SIG-M5 treated with dmso at 0.1 percent for 504 hours (cell line): ENCODE measurements at regions not wholly inside any gene's neighbourhood (a gene's known extent, or its start where the extent isn't known, plus 50 kb on each side); places are given as distances from the start of the nearest gene placed in this dataset.
A peak's percentile ranks its signal among the peaks of the same experiment; 100 is the strongest.
"Not testable (repeated sequence)": the region's sequence is repeated elsewhere in the genome, so short reads cannot be mapped to it uniquely, and the experiment has no call there.

Source experiments
- DNase-seq: peaks from one replicate; lab custom pipeline; 2025; ENCODE audit not compliant: unreplicated experiment; lab: John Stamatoyannopoulos, UW

DNA sequence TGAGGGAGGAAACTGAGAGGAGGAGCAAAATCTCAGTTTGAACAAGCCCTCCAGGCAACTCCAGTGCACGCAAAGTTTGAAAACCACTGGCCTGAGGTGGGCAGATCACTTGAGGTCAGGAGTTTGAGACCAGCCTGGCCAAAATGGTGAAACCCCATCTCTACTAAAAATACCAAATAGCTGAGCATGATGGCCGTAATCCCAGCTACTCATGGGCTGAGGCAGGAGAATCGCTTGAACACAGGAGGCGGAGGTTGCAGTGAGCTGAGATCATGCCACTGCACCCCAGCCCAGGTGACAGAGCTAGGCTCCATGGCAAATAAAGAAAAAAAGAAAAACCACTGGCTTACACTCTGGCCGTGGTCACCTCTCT lies 51.9 kb upstream of the SLC1A4 start:
- not testable (repeated sequence) for DNase-seq

DNA sequence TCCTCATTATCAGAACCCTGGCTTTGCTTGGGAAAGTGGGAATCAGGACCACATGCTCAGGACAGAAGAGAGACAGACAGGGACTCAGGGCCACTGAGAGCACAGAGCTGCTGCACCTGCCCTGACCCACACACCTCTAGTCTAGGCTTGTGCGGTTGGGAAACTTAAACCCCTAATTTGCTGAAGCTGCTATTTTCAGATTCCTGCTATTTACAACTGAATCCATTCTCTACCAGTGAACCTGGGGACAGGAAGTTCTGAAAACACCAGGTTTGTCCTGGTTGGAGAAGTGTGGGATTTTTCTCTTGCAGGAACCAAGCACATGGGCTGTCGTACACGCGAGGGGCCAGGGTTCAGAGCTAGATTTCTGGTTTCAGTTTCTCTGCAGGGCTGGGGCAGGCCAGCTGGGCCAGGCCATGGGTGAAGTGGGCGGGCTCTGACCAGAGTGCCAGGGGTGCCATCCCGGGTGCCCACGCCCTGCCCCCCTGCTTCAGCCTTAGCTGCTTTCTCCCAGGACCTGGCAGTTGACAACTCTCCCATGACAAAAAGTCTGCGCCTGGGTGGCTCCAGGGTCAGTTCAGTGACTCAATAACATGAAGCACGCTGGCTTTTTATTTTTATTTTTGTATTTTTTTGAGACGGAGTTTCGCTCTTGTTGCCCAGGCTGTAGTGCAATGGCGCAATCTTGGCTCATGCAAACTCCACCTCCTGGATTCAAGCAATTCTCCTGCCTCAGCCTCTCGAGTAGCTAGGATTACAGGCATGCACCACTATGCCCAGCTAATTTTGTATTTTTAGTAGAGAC lies 51.3 kb upstream of the SLC1A4 start:
- peak; percentile 54 for DNase-seq

DNA sequence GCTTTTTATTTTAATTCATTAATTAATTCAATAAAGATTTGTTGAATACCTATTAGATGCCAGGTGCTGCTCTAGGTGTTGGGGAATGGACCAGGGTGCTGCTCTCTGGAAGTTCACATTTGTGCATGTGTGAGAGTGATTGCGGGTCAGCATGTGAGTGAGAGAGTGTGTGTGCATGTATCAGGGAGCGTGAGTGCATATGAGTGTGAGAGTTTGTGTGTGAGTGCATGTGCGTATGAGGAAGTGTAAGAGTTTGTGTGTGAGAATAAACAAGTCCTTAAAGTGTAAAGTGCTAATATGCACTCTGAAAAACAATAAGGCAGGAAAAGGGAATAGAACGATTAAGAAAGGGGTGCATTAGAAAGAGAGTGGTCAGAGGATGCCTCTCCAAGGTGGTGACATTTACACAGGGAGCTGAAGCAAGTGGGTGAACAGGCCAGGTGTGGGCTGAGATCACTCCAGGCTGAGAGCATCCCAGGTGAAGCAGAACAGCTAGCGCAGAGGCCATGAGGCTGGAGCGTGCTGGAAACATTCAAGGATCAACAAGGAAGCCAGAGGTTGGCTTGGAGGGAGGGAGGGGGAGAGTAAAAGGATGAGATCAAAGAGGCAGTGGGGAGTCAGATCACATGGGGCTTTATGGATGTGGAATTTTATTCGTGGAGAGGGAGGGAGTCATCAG lies 50.5 kb upstream of the SLC1A4 start:
- no peak for DNase-seq

DNA sequence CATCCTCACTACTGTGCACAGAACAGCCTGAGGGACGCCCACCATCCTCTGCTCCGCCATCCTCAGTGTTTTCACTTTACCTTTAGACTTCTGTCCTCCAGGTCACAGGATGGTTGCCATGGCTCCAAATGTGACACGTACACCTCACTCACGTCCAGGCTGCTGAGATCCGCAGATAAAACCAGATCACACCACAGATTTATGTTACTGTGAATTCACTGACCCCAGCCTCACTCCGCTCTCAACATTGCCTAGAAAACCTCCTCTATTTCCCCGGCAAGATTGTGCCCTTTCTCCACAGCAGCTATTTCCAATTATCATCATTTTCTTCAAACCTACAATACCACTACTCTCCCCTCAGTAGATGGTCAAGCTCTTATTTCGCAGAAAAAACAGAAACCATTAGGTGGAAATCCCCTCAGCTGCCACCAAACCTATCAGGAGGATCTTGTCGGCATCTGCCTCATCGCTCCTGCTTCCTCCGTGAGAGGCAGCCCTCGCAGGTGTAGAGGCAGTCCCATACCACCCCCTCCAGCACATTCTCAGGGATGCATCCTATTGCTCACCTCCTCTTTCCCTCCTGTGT lies 49.8 kb upstream of the SLC1A4 start:
- DNase-seq, result no peak
